Left lobe of liver (tissue), 2 donors: ENCODE measurements at regions not wholly inside any gene's neighbourhood (a gene's known extent, or its start where the extent isn't known, plus 50 kb on each side); places are given as distances from the start of the nearest gene placed in this dataset.

Experiments used
- ATAC-seq: fragments of 200-7000 bp; cut with Tn5 transposase; one replicate; pipeline ENCODE4 v1.9.1; 2020; ENCODE audit warnings: mild to moderate bottlenecking, moderate library complexity
- DNase-seq: peaks from one replicate; pipeline ENCODE4 v3.0.0-alpha.2; 2020; ENCODE audit warnings: low spot score
- donor health status: DM: no; HTN: no; CAD: no; lungs with moderate emphysema.
- donor health status: DM: no; HTN: yes; CAD: no.

DNA sequence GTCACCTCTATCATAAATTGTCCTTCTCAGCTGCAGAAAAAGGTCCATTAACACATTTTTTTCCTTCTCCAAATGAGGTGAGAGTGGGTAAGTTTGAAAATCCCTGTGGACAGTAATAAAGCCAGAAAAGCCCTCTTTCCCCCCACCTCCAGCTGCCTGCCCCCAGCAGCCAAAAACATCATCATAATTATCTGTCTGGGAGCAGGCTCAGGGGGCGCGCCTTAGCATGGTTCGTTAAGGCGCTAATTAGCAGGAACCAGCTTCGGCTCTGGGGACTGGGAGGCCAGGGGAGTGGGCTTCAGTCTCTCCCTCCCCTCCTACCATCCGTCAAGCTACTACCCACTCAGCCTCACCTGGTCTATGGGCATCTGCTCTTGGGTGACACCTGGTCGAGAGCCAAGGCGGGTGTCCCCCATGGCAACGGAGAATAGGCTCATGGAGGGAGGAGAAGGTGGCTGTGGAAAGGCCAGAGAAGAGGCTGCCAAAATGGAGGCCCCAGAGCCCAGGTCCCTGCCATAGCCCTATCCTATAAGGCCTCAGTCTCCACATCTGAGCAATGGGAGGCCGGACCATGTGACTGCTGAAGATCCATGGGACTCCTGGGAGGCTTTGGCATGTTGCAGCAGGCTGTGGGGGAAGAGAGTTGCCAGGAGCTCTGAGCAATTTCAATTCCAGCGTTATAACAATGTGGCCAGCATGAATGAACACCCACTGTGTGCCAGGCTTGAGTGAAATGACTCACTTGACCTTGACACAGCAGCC, 140.1 kb upstream of the LINGO1 start:
- no peak for DNase-seq
- ATAC-seq, result no peak

DNA sequence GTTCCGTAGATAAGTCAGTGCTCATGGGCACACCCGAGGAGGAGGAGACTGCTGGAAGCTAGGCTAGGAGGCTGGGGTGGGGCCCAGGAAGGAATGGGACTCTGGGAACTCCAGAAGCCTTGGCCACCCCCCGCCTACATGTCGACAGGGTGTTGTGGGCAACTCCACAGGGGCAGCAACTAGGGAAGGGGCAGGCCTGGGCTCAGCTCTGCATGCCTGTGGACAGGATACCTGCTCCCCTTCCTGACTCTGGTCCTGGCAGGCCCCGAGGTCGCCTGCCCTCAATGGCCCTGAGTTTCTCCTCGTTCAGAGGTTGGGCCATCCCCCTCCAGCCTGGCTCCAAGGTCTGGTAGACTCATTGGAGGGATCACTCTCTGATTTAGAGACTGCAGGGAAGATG, 138.9 kb upstream of the LINGO1 start:
- no peak for ATAC-seq
- no peak for DNase-seq

DNA sequence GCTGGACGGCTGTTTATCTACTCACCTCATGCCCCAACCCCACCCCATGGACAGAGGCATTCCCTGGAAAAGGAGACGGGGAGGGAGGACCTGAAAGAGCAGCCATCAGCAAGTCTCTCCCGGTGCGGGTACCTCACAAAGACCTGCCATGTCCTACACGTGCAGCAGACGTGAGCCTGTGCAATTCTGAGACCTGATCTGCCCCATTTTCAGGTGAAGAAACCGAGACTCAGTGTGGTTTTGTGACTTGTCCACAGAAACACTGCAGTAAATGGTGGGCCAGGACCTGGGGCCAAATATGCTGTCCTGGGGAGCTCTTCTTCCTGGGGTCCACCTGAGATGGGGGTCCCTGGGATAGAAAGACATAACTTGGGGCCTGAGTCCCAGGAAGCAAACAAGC, 137.0 kb upstream of the LINGO1 start:
- DNase-seq (no peak), ATAC-seq (no peak)

DNA sequence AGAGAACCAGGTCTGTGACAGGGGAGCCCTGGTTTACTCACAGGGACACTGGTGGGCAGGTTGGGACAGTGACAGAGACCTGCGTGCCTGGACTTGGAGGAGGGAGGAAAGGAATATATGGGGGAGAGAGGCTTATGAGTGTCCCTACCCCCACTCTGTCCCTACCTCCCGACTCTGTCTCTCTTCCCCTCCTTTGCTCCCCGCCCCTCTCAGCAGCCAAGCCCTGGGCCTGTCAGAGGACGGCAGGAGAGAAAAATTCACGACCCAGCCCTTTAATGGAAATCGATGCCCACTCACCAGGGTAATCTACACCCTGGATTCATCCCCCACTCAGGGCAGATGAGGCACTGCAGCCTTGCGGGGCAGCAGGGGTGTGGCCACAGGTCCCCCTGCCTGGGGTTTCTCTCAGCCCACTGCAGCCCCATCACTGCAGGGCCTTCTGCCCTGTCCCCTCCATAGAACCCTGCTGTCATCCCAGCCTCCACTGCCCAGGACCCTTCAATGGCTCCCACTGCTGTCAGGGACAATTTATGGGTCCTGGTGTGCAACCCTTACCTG, 135.9 kb upstream of the LINGO1 start:
- ATAC-seq (no peak), DNase-seq (no peak)

DNA sequence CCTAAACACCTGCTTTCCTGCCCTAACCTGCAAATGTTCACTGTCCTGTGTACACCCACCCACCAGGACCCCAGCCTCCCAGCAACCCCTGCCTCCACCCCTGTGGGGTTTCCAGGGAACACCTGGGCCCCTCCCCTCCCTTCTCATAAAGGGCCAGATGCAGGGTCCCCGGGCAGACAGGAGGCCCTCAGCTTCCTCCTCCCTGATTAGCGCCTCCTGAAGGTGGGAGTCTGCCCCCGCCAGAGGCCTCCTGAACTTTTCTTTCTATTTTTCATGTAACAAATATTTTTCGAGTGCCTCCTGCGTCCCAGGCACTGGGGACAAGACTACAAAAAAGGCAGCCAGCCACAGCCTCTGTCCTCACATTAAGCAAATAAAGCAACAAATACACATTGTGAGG, 135.4 kb upstream of the LINGO1 start:
- ATAC-seq (no peak), DNase-seq (no peak)

DNA sequence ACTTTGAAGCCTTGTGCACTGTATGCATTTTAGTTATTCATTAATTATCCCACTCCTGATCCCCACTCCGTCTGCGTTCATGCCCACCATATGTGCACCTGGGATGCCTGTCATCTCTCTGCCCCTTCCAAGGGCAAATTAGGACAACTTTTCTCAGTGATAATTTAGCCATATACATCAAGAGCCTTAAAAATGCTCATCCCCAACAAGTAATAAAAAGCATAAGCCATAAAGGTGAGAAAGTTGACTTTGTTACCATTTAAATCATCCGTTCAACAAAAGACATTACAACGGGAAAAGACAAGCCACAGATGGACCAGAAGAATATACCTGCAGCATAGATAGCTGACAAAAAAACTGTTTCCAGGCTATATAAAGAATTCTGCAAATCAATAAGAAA, 131.4 kb upstream of the LINGO1 start:
- DNase-seq (no peak), ATAC-seq (no peak)

DNA sequence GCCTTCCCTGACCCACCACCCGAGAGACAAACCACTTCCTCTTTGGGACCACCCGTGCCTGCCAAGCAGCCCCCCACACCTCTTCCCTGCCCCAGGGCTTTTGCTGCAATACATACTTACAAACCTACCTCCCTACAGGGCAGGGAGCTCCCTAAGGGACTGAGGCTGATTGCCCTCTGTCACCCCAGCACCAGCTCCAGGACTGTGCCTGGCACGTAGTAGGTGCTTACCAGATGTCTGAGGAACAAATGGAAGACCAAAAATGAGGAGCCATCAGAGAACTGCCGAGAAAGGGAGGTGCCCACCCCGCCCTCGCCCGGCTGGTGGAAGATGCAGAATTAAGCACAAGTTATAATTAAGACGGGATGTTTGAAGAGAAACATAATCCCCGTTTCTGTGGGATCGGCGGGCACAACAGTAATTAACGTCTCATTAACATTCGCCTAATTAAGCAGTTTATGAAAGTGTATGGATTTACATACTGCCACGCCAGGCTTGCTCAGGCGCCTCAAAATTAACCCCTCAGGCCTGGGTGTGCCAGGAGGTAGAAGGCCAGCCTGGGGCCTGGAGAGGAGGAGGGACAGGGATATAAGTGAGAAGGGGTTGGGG, 130.1 kb upstream of the LINGO1 start:
- ATAC-seq, result no peak
- DNase-seq, result no peak

DNA sequence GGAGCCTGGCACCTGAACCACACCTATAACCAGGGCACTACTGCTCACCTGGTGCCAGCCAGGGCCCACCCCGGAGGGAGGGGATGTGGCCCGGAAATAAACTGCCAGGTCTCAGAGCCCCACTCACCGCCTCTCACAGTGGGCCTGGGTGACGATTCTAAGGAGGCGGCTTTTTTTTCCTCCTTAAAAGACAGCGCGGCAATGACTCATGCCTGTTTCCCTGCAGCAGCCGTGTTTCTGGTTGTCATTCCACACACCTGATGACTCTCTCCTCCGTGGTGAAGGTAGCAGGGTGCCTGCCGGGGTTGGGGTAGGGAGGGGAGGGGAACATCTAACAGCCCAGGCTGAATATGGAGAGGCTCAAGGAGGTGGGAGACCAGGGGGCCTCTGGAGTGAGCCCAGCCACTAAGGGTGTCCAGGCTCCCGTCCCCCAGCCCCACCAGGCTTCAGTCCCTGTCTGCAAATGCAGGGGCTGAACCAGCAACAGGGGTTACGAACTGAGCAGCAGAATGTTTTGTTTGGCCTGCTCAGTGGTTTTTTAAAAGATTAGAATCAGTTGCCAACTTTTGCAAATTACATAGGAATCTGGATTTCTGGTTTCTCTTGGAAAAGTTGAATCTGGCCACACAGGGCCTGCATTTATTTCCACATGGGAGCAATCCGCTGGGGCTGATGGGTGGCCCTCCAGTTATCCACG, 127.3 kb upstream of the LINGO1 start:
- ATAC-seq (no peak), DNase-seq (no peak)

DNA sequence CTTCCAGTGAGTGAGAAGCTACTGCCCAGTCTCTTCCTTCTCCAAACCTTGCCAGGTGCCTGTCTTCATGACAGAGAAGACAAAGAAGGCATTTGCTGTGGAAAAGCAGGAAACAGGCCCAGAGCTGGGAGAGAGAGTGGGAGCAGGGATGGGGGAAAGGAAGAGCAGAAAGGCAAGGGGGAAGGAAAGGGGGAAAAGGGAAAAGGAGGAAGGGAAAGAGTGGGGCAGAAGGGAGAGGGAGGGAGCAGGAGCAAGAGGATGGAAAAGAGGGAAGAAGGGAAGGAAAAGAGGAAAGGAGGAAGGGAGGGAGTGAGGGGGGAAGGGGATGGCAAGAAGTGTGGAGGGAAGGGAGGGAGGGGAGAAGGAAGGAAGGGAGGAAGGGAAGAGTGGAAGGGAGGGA, 121.2 kb upstream of the LINGO1 start:
- ATAC-seq (no peak), DNase-seq (no peak)

DNA sequence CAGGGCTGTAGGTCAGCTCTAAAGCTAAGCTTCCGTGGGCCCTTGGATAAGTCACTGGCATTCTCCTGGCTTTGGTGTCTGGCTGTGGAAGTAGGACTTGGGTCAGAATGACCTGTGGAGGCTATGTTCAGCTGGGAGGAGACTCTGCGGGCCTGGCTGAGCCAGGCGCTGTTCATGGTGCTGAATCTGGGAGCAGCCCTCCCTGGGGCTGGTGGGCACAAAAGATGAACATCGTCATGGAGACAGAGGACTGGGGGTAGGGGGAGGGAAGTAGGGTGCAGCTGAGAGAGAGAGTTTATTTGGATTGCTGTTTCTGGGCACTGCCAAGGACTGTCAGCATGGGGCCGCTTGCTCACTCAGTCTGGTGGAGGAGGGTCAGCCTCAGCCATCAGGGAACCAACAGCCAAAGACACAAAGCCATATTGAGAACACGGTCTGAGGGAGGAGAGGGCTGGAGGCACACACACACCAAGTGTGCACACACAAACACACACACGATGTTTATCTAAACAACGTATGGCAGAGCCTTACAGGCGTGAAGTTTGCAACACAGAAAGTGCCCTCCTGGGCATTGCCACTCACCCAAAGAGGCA, 120.7 kb upstream of the LINGO1 start:
- no peak for DNase-seq
- peak; percentile 60 for ATAC-seq

DNA sequence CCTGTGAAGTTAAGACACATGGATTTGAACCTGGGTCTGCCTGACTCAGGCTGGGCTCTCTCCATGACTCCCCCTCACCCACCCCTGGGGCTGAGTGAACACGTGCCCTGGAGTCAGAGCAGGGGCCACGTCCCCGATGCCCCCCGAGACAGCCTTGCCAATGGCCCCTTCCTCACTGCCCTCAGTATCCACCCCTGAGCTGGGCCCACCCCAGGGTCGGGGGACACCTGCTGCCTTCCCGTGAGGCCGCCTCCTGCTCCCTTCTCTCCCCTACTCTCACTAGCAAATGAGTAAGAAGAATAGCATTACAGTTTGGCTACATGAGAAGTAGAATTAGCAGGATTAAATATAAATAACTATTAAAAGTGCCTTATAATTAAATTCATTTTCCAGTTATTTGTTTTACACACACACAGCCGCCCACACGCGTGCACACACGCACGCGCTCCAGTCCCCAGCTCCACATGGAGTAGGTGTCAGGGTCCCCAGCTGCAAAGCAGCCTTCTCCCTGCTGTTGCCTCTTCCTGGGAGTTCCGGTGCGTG, 117.4 kb upstream of the LINGO1 start:
- ATAC-seq, result no peak
- no peak for DNase-seq

DNA sequence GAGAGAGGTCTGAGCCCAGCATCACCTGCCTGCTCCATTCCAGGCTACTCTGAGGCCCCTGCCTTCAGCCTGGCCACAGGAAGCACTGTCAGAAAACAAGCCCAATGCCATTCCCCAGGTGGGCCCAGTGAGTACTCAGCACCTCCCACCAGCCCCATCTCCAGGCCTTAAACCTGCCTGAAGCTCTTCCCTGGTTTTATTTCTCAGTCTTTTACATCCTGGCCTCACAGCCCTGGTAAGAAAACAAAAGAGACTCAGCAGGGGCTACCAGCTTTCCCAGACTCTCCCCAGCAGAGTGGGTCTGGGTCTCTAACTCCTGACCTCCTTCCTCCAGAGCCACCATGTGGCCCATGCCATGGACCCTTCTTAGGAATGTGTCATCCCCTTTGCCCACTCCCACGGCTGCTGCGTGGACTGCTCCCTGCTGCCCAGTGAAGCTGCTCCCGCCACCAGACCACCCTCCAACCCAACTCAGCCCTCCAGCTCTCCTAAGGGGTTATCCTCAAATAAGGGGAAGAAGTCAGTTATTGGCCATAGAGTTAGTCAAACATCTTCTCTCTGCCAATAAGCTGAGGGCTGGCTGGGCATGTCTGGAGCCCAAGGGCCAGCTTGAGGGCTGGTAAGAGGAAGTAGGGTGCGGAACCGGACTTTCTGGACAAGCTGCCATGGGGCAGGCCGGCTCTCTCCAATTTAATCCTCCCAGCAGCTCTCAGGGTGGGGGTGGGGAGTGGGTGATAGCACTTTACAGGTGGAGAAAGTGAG, 116.7 kb upstream of the LINGO1 start:
- DNase-seq (no peak), ATAC-seq (no peak)

DNA sequence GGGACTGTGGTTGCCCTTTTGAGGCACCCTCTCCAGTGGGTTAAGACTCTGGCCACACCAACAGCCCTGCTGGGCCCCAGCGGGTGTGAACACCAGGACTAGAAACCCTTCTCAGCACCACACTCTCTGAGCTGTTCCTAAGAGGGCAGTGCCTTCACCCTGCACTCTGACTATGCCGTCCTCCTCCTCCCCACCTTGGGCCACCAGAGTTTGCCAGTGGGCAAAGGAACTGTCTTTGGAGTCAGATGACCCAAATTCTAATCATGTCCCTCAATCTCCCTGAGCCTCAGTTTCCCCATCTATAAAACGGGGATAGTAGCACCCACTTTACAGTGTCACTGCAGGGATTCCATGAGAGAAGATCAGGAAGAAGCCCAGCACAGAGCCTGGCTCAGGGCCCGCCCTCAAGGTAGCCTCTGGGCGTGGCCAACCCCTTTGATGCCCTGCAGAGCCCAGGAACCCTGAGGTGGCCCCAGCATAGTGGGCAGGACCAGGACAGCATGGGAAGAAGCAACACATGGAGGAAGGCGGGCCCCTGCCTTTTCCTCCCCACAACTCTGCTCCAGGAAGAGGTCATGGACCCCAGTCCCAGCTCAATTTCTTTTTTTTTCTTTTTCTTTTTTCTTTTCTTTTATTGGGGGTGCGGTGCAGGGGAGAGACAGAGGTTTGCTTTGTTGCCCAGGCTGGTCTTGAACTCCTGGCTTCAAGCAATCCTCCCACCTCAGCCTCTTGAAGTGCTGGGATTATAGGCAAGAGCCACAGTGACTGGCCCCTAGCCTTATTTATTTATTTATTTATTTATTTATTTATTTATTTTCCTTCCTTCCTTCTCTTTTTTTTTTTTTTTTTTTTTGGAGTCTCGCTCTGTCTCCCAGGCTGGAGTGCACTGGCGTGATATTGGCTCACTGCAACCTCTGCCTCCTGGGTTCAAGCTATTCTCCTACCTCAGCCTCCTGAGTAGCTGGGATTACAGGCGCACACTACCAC, 115.7 kb upstream of the LINGO1 start:
- ATAC-seq, result peak; percentile 30
- no peak for DNase-seq

DNA sequence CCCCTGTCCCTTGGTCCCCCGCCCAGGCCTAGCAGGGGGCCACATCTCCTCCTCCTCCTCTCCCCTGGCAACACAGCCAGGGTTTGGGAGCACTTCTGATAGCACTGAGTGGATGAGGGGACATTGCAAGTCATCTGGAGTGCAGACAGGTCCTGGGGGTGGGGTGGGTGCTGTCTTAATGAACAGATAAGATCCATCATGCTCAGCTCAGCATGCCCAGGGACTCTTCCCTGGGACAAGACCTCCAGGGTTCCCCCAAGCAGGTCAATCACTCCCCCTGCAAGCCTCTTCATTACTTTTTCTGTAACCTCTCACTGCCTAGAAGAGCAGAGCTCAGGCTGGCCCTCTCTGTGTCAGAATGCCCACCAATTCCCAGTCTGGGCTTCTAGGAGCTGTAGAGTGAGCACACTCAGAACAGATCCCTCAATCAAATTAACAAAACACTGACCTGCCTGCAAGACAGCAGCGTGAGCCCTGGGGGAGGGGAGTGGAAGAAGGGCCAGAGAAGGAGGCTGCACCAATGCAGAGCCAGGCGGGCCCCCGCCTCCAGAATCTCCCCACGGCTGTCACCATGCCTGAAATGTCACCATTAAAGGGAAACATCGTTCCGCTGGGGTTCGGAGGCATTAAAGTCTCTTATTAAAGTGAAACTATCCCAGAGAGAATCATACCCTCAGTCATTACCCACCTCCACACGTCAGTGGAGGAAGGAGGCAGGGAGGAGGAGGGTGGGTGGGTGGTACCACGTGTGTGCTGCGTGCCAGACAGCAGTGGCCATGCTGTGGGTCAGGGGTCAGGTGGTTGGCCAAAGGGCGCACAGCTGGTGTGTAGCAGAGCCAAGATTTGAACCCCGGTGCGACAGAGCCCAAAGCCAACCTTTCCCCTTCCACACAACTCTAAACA, 114.7 kb upstream of the LINGO1 start:
- DNase-seq (no peak), ATAC-seq (peak; percentile 54)

DNA sequence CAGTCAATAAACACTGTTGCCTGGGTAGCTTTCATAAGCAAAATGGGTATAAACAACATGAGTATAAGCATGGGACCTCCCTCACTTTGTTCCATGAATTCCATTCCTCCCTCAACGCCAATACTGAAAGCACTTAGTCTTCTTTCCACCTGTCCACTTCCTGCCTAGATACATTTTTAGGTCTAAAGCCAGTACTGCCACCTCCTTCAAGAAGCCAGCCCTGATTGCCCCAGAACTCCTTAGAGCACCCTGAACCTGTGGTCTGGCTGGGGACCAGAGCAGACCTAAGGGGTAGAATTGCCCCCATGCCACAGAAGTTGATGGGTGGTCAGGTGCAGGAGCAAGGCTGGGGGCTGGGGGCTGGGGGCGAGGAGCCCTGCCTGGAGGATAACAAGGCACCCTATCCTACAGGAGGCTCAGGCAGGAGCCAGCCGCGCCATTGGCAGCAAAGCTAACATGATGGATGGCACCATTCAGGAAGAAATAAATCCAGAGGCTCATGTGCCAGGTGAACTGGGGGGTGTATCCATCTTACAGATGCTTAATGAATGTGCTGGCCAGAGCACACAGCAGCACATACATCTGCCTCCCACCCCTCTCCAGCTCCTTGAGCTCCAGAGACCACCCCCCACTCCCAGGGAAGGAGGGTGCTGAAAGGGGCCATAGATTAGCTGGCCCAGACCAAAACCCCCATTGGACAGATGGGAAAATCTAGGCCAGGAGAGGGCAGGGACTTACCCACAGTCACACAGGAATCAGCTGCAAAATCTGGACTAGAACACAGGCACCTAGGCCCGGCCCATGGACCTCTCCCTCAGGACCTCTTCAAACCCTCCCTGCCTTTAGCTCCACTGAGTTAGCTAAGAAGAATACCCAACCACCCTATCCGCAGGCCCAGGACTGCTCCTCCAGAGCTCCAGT, 113.8 kb upstream of the LINGO1 start:
- ATAC-seq, result no peak
- DNase-seq, result no peak

DNA sequence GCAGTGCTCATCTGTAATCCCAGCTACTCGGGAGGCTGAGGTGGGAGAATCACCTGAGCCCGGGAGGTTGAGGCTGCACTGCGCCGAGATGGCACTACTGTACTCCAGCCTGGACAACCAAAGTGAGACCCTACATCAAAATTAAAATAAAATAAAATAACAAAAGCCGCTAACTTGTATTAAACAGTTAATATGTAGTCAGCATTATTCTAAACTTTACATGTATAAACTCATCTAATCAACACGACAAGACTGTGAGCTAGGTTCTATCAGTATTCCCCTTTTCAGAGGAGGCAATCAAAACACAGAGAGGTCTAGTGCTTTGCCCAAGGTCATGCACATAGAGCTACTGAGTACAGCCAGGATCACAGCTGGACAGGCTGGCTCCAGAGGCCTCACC, 111.7 kb upstream of the LINGO1 start:
- DNase-seq (no peak), ATAC-seq (no peak)

DNA sequence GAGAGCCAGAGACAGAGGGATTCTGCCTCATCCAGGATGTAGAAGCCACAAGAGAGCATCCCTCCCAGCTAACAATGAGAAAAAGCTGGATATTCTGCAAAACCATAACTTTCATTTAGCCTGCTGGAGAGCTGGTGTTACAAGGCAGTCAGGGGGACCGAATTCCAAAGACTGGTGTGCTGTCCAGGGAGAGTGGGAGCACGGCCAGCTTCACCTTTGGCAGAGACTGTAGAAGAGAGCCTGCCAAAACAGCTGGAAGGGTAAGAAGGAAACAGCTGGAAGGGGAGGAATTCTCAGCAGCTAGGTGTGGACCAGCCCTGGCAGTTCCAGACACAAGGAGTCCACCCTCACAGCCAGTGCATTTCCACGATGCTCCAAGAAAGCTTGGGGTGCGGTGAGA, 109.9 kb upstream of the LINGO1 start:
- no peak for DNase-seq
- ATAC-seq, result no peak
